ENCODE measurements at regions not wholly inside any gene's neighbourhood (a gene's known extent, or its start where the extent isn't known, plus 50 kb on each side); places are given as distances from the start of the nearest gene placed in this dataset.

- peak; percentile 87 for DNase-seq (ENCODE audit: low read depth)
Measured at GRCh38 chr1:108050911-108051629, 86.1 kb upstream of the VAV3 start.

GRCh38 chr1:108050158-108050557 is 85.2 kb upstream of the VAV3 start:
- no peak for DNase-seq (ENCODE audit: low read depth)

- DNase-seq (ENCODE audit: low read depth) = no peak
Measured at GRCh38 chr1:108049178-108049819, 84.3 kb upstream of the VAV3 start.

GRCh38 chr1:108048301-108049177 is 83.6 kb upstream of the VAV3 start:
- DNase-seq (ENCODE audit: low read depth) = no peak

- no peak for DNase-seq (ENCODE audit: low read depth)
Measured at GRCh38 chr1:108047085-108047484, 82.1 kb upstream of the VAV3 start.

- DNase-seq (ENCODE audit: low read depth) = no peak
Measured at GRCh38 chr1:108046026-108046425, 81.0 kb upstream of the VAV3 start.

- DNase-seq (ENCODE audit: low read depth) = no peak
Measured at GRCh38 chr1:108045460-108045859, 80.5 kb upstream of the VAV3 start.

GRCh38 chr1:108044318-108044717 is 79.3 kb upstream of the VAV3 start:
- DNase-seq (ENCODE audit: low read depth) = no peak

GRCh38 chr1:108043707-108044106 is 78.7 kb upstream of the VAV3 start:
- DNase-seq (ENCODE audit: low read depth) = no peak

- DNase-seq (ENCODE audit: low read depth) = no peak
Measured at GRCh38 chr1:108042610-108043009, 77.6 kb upstream of the VAV3 start.

- DNase-seq (ENCODE audit: low read depth) = no peak
Measured at GRCh38 chr1:108041360-108042142, 76.6 kb upstream of the VAV3 start.

- DNase-seq (ENCODE audit: low read depth) = no peak
Measured at GRCh38 chr1:108038653-108039236, 73.8 kb upstream of the VAV3 start.

GRCh38 chr1:108036796-108037562 is 72.0 kb upstream of the VAV3 start:
- DNase-seq (ENCODE audit: low read depth) = no peak

GRCh38 chr1:108034396-108034795 is 69.4 kb upstream of the VAV3 start:
- DNase-seq (ENCODE audit: low read depth) = no peak

GRCh38 chr1:108033550-108033951 is 68.6 kb upstream of the VAV3 start:
- no peak for DNase-seq (ENCODE audit: low read depth)

- DNase-seq (ENCODE audit: low read depth) = no peak
Measured at GRCh38 chr1:108028841-108029388, 63.9 kb upstream of the VAV3 start.

GRCh38 chr1:108027389-108027788 is 62.4 kb upstream of the VAV3 start:
- DNase-seq (ENCODE audit: low read depth) = no peak

- no peak for DNase-seq (ENCODE audit: low read depth)
Measured at GRCh38 chr1:108017698-108018097, 52.7 kb upstream of the VAV3 start.

GRCh38 chr1:108016451-108016920 is 51.5 kb upstream of the VAV3 start:
- peak; percentile 86 for DNase-seq (ENCODE audit: low read depth)
